ENCODE measurements at regions not wholly inside any gene's neighbourhood (a gene's known extent, or its start where the extent isn't known, plus 50 kb on each side); places are given as distances from the start of the nearest gene placed in this dataset.

GRCh38 chr15:66935688-66936087 lies 129.7 kb upstream of the SMAD3 start:
- no peak for TF ChIP-seq CTCF (IDR thresholded peaks at IDR 0.05; ENCODE audit: low read depth, low read length)
- POLR2A ChIA-PET, result interaction anchor here (0.5 to 1.5 kb wide), 2 partner anchors 52 to 1169 kb away, joined by 5 to 7 read pairs; no protein-coding TSS in a partner anchor
- peaks cover 23% of the 10 kb centered on the region for H3K9me3 ChIP-seq (ENCODE audit: control insufficient read depth, insufficient read depth, low read length)
- CTCF ChIA-PET, result interaction anchor here (1.0 kb wide), 1 partner anchor 8 kb away, joined by 3 read pairs; no protein-coding TSS in a partner anchor
- no peak overlapping the region for H3K4me3 ChIP-seq (ENCODE audit: low read depth, low read length)
- no peak overlapping the region for H3K27ac ChIP-seq (ENCODE audit: low read depth, low read length)
- DNase-seq (ENCODE audit: low read depth, low spot score), result no peak
- H3K27me3 ChIP-seq (ENCODE audit: control insufficient read depth, insufficient read depth, low read length), result no peaks in the 10 kb centered on the region

- CTCF ChIA-PET, result interaction anchor here (1.0 to 1.4 kb wide), 2 partner anchors 9 to 317 kb away, joined by 3 read pairs; no protein-coding TSS in a partner anchor
- Histone ChIP-seq H3K4me3 (ENCODE audit: low read depth, low read length) (peak overlapping the region; percentile 59), H3K27me3 (ENCODE audit: control insufficient read depth, insufficient read depth, low read length) (no peaks in the 10 kb centered on the region), H3K27ac (ENCODE audit: low read depth, low read length) (peak overlapping the region; percentile 70), H3K9me3 (ENCODE audit: control insufficient read depth, insufficient read depth, low read length) (peaks cover 23% of the 10 kb centered on the region)
- POLR2A ChIA-PET, result interaction anchor here (1.5 kb wide), 1 partner anchor 53 kb away, joined by 7 read pairs; no protein-coding TSS in a partner anchor
- TF ChIP-seq CTCF (IDR thresholded peaks at IDR 0.05; ENCODE audit: low read depth, low read length), result no peak
- peak; percentile 44 for DNase-seq (ENCODE audit: low read depth, low spot score)
These were observed 129.1 kb upstream of the SMAD3 start for GRCh38 chr15:66936109-66936860.

- peak overlapping the region; percentile 70 for H3K27ac ChIP-seq (ENCODE audit: low read depth, low read length)
- no peak for DNase-seq (ENCODE audit: low read depth, low spot score)
- no peak for TF ChIP-seq CTCF (IDR thresholded peaks at IDR 0.05; ENCODE audit: low read depth, low read length)
- peak overlapping the region; percentile 59 for H3K4me3 ChIP-seq (ENCODE audit: low read depth, low read length)
- peaks cover 23% of the 10 kb centered on the region for H3K9me3 ChIP-seq (ENCODE audit: control insufficient read depth, insufficient read depth, low read length)
- ChIA-PET POLR2A (interaction anchor here (1.5 kb wide), 1 partner anchor 54 kb away, joined by 7 read pairs; no protein-coding TSS in a partner anchor), CTCF (interaction anchor here (1.4 kb wide), 1 partner anchor 318 kb away, joined by 3 read pairs; no protein-coding TSS in a partner anchor)
- H3K27me3 ChIP-seq (ENCODE audit: control insufficient read depth, insufficient read depth, low read length), result no peaks in the 10 kb centered on the region
These were observed 128.4 kb upstream of the SMAD3 start for GRCh38 chr15:66936861-66937582.

GRCh38 chr15:66937588-66937987 lies 127.8 kb upstream of the SMAD3 start:
- DNase-seq (ENCODE audit: low read depth, low spot score), result no peak
- POLR2A ChIA-PET, result no interaction called here
- no peak for TF ChIP-seq CTCF (IDR thresholded peaks at IDR 0.05; ENCODE audit: low read depth, low read length)
- Histone ChIP-seq H3K27ac (ENCODE audit: low read depth, low read length) (no peak overlapping the region), H3K4me3 (ENCODE audit: low read depth, low read length) (no peak overlapping the region), H3K9me3 (ENCODE audit: control insufficient read depth, insufficient read depth, low read length) (peaks cover 23% of the 10 kb centered on the region), H3K27me3 (ENCODE audit: control insufficient read depth, insufficient read depth, low read length) (no peaks in the 10 kb centered on the region)
- CTCF ChIA-PET, result interaction anchor here (1.4 kb wide), 1 partner anchor 319 kb away, joined by 3 read pairs; no protein-coding TSS in a partner anchor
